Smooth muscle cell (in vitro differentiated cells): ENCODE measurements at regions not wholly inside any gene's neighbourhood (a gene's known extent, or its start where the extent isn't known, plus 50 kb on each side); places are given as distances from the start of the nearest gene placed in this dataset.

Source experiments
- DNase-seq: peaks from one replicate; lab custom pipeline; 2025; ENCODE audit not compliant: unreplicated experiment; lab: John Stamatoyannopoulos, UW
- H2AFZ ChIP-seq: fragments of 200-600 bp; sonication (generic); 2 replicates; pipeline ENCODE4 v1.6.0; 2016; ENCODE audit warnings: antibody characterized with exemption, low read depth, mild to moderate bottlenecking
- H3F3A ChIP-seq: fragments of 200-600 bp; sonication (generic); 2 replicates; pipeline ENCODE4 v1.6.0; 2017; ENCODE audit warnings: antibody characterized with exemption, low read depth
- H3K27ac ChIP-seq: fragments of 200-600 bp; sonication (generic); 2 replicates; pipeline ENCODE4 v1.5.1; 2016; ENCODE audit warnings: low read depth, mild to moderate bottlenecking
- H3K27me3 ChIP-seq: fragments of 200-600 bp; sonication (generic); 2 replicates; pipeline ENCODE4 v1.6.1; 2016; ENCODE audit warnings: low read depth, mild to moderate bottlenecking
- H3K36me3 ChIP-seq: fragments of 200-600 bp; sonication (generic); 2 replicates; pipeline ENCODE4 v1.5.1; 2016; ENCODE audit warnings: low read depth
- H3K4me1 ChIP-seq: fragments of 200-600 bp; sonication (generic); 2 replicates; pipeline ENCODE4 v1.5.1; 2016; ENCODE audit warnings: low read depth
- H3K4me2 ChIP-seq: fragments of 200-600 bp; sonication (generic); 2 replicates; pipeline ENCODE4 v1.6.0; 2016; ENCODE audit warnings: mild to moderate bottlenecking
- H3K4me3 ChIP-seq: fragments of 200-600 bp; sonication (generic); 2 replicates; pipeline ENCODE4 v1.5.1; 2016; ENCODE audit warnings: mild to moderate bottlenecking
- H3K79me2 ChIP-seq: fragments of 200-600 bp; sonication (generic); 2 replicates; pipeline ENCODE4 v1.6.0; 2016; ENCODE audit warnings: low read depth, mild to moderate bottlenecking
- H3K9ac ChIP-seq: fragments of 200-600 bp; sonication (generic); 2 replicates; pipeline ENCODE4 v1.6.0; 2016; ENCODE audit warnings: low read depth
- H3K9me3 ChIP-seq: fragments of 200-600 bp; sonication (generic); replicated peaks from 2 replicates; pipeline ENCODE4 v1.5.1; 2016; ENCODE audit warnings: low read depth
- H4K20me1 ChIP-seq: fragments of 200-600 bp; sonication (generic); 2 replicates; pipeline ENCODE4 v1.6.0; 2016; ENCODE audit warnings: low read depth
- CTCF ChIP-seq: fragments of 200-600 bp; sonication (generic); IDR thresholded peaks from 2 replicates; pipeline ENCODE4 v1.5.1; 2017; ENCODE audit warnings: borderline replicate concordance, mild to moderate bottlenecking, antibody characterized with exemption; ENCODE audit not compliant: insufficient read depth, poor library complexity, severe bottlenecking
- WGBS: methylation state at CpG from one replicate; pipeline ENCODE4 v1.1.7; 2016; ENCODE audit warnings: low lambda C conversion rate; 5-methylcytosine and 5-hydroxymethylcytosine counted together

GRCh38 chr5:116900793-116901192, 326.2 kb upstream of the SEMA6A start:
- Histone ChIP-seq H3K4me1 (no peaks in the 10 kb centered on the region), H2AFZ (no peak overlapping the region), H3K79me2 (no peaks in the 10 kb centered on the region), H3F3A (no peaks in the 10 kb centered on the region), H3K4me2 (no peak overlapping the region), H4K20me1 (no peaks in the 10 kb centered on the region), H3K27me3 (no peaks in the 10 kb centered on the region), H3K4me3 (no peak overlapping the region), H3K9me3 (no peaks in the 10 kb centered on the region), H3K9ac (no peak overlapping the region), H3K27ac (no peak overlapping the region), H3K36me3 (no peaks in the 10 kb centered on the region)
- DNase-seq = no peak
- TF ChIP-seq CTCF = no peak
- 97% methylated on average over 1 of the region's 1 CpG for WGBS

GRCh38 chr5:116898917-116899316, 324.3 kb upstream of the SEMA6A start:
- Histone ChIP-seq H3K36me3 (no peaks in the 10 kb centered on the region), H3K79me2 (no peaks in the 10 kb centered on the region), H3K27me3 (no peaks in the 10 kb centered on the region), H4K20me1 (no peaks in the 10 kb centered on the region), H3K9ac (no peak overlapping the region), H2AFZ (no peak overlapping the region), H3K4me2 (no peak overlapping the region), H3K4me3 (no peak overlapping the region), H3F3A (no peaks in the 10 kb centered on the region), H3K4me1 (no peaks in the 10 kb centered on the region), H3K27ac (no peak overlapping the region), H3K9me3 (no peaks in the 10 kb centered on the region)
- 86% methylated on average over 2 of the region's 2 CpGs for WGBS
- DNase-seq = no peak
- no peak for TF ChIP-seq CTCF

- Histone ChIP-seq H3K36me3 (no peaks in the 10 kb centered on the region), H3K27me3 (no peaks in the 10 kb centered on the region), H4K20me1 (no peaks in the 10 kb centered on the region), H3K27ac (no peak overlapping the region), H3K4me1 (no peaks in the 10 kb centered on the region), H3K9me3 (no peaks in the 10 kb centered on the region), H2AFZ (no peak overlapping the region), H3K4me3 (no peak overlapping the region), H3K4me2 (no peak overlapping the region), H3K79me2 (no peaks in the 10 kb centered on the region), H3F3A (no peaks in the 10 kb centered on the region), H3K9ac (no peak overlapping the region)
- no peak for TF ChIP-seq CTCF
- 90% methylated on average over 3 of the region's 3 CpGs for whole genome bisulfite sequencing
- DNase-seq = no peak
Observed at GRCh38 chr5:116897291-116897690, 322.7 kb upstream of the SEMA6A start.

GRCh38 chr5:116896001-116896400, 321.4 kb upstream of the SEMA6A start:
- H3K4me3 ChIP-seq = no peak overlapping the region
- no peak for TF ChIP-seq CTCF
- no peak overlapping the region for H2AFZ ChIP-seq
- no peak overlapping the region for H3K9ac ChIP-seq
- no peak overlapping the region for H3K27ac ChIP-seq
- H3K36me3 ChIP-seq = no peaks in the 10 kb centered on the region
- no peaks in the 10 kb centered on the region for H3K79me2 ChIP-seq
- DNase-seq = no peak
- no peaks in the 10 kb centered on the region for H3K27me3 ChIP-seq
- H3K4me1 ChIP-seq = no peaks in the 10 kb centered on the region
- H4K20me1 ChIP-seq = no peaks in the 10 kb centered on the region
- H3K4me2 ChIP-seq = no peak overlapping the region
- H3F3A ChIP-seq = no peaks in the 10 kb centered on the region
- H3K9me3 ChIP-seq = no peaks in the 10 kb centered on the region
